Liver (tissue), 3 donors: ENCODE measurements at regions not wholly inside any gene's neighbourhood (a gene's known extent, or its start where the extent isn't known, plus 50 kb on each side); places are given as distances from the start of the nearest gene placed in this dataset.

Source experiments
- ATF3 ChIP-seq: IDR thresholded peaks from 2 replicates; pipeline ENCODE4 v1.6.1; 2016; ENCODE audit warnings: antibody characterized with exemption
- CTCF ChIP-seq: fragments of 150-350 bp; IDR thresholded peaks from 2 replicates; pipeline ENCODE4 v1.5.1; 2017; ENCODE audit warnings: improper control_type of control experiment, low read depth, low read length; ENCODE audit not compliant: missing input control
- FOXA1 ChIP-seq: IDR thresholded peaks from 2 replicates; pipeline ENCODE4 v1.6.1; 2016; ENCODE audit warnings: antibody characterized with exemption
- GABPA ChIP-seq, 2 donors: IDR thresholded peaks in 1 of 2; conservative IDR thresholded peaks in 1 of 2; 2 replicates each; pipeline ENCODE4 v1.6.1; 2016; ENCODE audit warnings: antibody characterized with exemption in 2 of 2, mild to moderate bottlenecking in 1 of 2, moderate library complexity in 1 of 2
- HNF4G ChIP-seq: IDR thresholded peaks from 2 replicates; pipeline ENCODE4 v1.6.1; 2016; ENCODE audit warnings: antibody characterized with exemption
- JUND ChIP-seq, 2 donors: IDR thresholded peaks; 2 replicates each; pipeline ENCODE4 v1.6.1; 2016; ENCODE audit warnings: antibody characterized with exemption in 2 of 2
- REST ChIP-seq: IDR thresholded peaks from 2 replicates; pipeline ENCODE4 v1.6.1; 2016; ENCODE audit warnings: antibody characterized with exemption, mild to moderate bottlenecking
- SP1 ChIP-seq: IDR thresholded peaks from 2 replicates; pipeline ENCODE4 v1.6.1; 2018; ENCODE audit warnings: antibody characterized with exemption, mild to moderate bottlenecking
- YY1 ChIP-seq: IDR thresholded peaks from 2 replicates; pipeline ENCODE4 v1.6.1; 2016; ENCODE audit warnings: antibody characterized with exemption, mild to moderate bottlenecking
- donor health status: healthy.
- donor health status: healthy.

- TF ChIP-seq CTCF = no peak
- no peak for TF ChIP-seq FOXA1
- no peak for TF ChIP-seq REST
- TF ChIP-seq JUND (IDR thresholded peaks at IDR 0.05) = no peak
- no peak for TF ChIP-seq ATF3
- TF ChIP-seq GABPA (IDR thresholded peaks at IDR 0.05 in 1 of 2, conservative IDR thresholded peaks at IDR 0.05 in 1 of 2) = no peak
- no peak for TF ChIP-seq YY1
- TF ChIP-seq SP1 = no peak
- no peak for TF ChIP-seq HNF4G
These were observed 135.0 kb downstream of the TM9SF2 start for GRCh38 chr13:99636306-99636705.
